Nephron progenitor cell (in vitro differentiated cells): ENCODE measurements at regions not wholly inside any gene's neighbourhood (a gene's known extent, or its start where the extent isn't known, plus 50 kb on each side); places are given as distances from the start of the nearest gene placed in this dataset.

Experiments
- DNase-seq: peaks from one replicate; pipeline ENCODE4 v3.0.0; 2021
- H3K27ac Mint-ChIP-seq: 2 replicates; pipeline ENCODE4 v1.8.0; 2021; ENCODE audit warnings: mild to moderate bottlenecking, moderate library complexity, mixed read lengths
- H3K27me3 Mint-ChIP-seq: 2 replicates; pipeline ENCODE4 v1.8.0; 2021; ENCODE audit warnings: mild to moderate bottlenecking, low read depth, mixed read lengths; ENCODE audit not compliant: poor library complexity
- H3K36me3 Mint-ChIP-seq: 2 replicates; pipeline ENCODE4 v1.8.0; 2021; ENCODE audit warnings: low read depth, mixed read lengths
- H3K4me1 Mint-ChIP-seq: 2 replicates; pipeline ENCODE4 v1.8.0; 2021; ENCODE audit warnings: mixed read lengths
- H3K4me3 Mint-ChIP-seq: 2 replicates; pipeline ENCODE4 v1.8.0; 2021; ENCODE audit warnings: mild to moderate bottlenecking, moderate library complexity, mixed read lengths
- H3K9me3 Mint-ChIP-seq: 2 replicates; pipeline ENCODE4 v1.8.0; 2021; ENCODE audit warnings: mild to moderate bottlenecking, moderate library complexity, mixed read lengths
- CTCF ChIP-seq: fragments of 200-600 bp; sonication (generic); IDR thresholded peaks from 2 replicates; pipeline ENCODE4 v1.5.0; 2021; ENCODE audit warnings: antibody characterized with exemption

GRCh38 chr2:136384531-136385303 is 266.8 kb upstream of the CXCR4 start:
- peak; percentile 71 for TF ChIP-seq CTCF
- DNase-seq = peak; percentile 37
- H3K9me3 Mint-ChIP-seq = no peaks in the 10 kb centered on the region
- H3K4me1 Mint-ChIP-seq = peaks cover 44% of the 10 kb centered on the region
- H3K4me3 Mint-ChIP-seq = no peak overlapping the region
- no peaks in the 10 kb centered on the region for H3K36me3 Mint-ChIP-seq
- H3K27ac Mint-ChIP-seq = no peak overlapping the region
- H3K27me3 Mint-ChIP-seq = peaks cover 3% of the 10 kb centered on the region

GRCh38 chr2:136383167-136383566 is 265.2 kb upstream of the CXCR4 start:
- peaks cover 3% of the 10 kb centered on the region for H3K27me3 Mint-ChIP-seq
- H3K4me1 Mint-ChIP-seq = peaks cover 50% of the 10 kb centered on the region
- no peaks in the 10 kb centered on the region for H3K9me3 Mint-ChIP-seq
- H3K36me3 Mint-ChIP-seq = no peaks in the 10 kb centered on the region
- no peak overlapping the region for H3K27ac Mint-ChIP-seq
- no peak for TF ChIP-seq CTCF
- no peak for DNase-seq
- H3K4me3 Mint-ChIP-seq = no peak overlapping the region

DNA sequence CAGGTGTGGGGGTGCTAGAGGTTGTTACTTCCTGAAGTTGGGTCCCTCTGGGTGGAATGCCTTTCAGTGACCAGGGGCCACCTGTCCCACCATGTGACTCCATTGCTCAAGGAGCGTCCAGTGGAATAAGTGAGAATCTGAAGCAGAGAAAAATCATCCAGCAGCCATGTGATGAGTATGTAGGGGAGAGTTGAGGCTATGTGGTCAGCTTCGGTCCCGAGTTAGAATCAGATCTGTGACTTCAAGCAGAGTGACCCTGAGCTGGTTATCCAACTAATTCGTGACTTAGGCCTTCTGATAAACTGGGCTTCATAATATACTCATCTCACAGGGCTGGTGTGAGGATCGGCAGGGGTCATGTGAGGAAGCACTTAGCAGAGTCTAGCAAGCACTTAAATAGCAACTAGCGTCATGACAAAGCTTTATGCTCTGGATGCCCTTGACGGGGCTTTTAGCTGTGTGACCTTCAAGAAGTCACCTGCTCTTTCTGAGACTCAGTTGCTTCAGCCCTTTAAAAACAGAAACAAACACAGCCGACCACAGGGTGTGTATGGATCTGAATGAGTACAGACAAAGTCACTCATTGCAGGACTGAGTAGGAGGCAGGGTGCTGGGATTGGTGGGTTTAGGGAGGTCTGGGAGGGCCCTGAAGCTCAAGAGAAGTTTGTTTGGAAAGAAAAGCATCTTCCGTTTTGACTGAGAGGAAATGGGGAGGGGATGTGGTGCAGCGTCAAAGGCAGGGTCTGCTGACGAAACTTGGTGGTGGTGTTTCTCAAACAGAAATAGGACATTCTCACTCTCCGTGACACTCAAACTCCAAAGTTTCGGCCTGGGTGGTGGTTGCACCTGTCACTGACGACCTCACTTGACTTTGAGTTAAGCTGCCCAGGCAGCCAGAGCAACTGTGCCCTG is 264.0 kb upstream of the CXCR4 start:
- H3K27ac Mint-ChIP-seq = no peak overlapping the region
- DNase-seq = no peak
- peaks cover 3% of the 10 kb centered on the region for H3K27me3 Mint-ChIP-seq
- no peak overlapping the region for H3K4me3 Mint-ChIP-seq
- TF ChIP-seq CTCF = no peak
- H3K4me1 Mint-ChIP-seq = peaks cover 62% of the 10 kb centered on the region
- H3K36me3 Mint-ChIP-seq = no peaks in the 10 kb centered on the region
- H3K9me3 Mint-ChIP-seq = no peaks in the 10 kb centered on the region

DNA sequence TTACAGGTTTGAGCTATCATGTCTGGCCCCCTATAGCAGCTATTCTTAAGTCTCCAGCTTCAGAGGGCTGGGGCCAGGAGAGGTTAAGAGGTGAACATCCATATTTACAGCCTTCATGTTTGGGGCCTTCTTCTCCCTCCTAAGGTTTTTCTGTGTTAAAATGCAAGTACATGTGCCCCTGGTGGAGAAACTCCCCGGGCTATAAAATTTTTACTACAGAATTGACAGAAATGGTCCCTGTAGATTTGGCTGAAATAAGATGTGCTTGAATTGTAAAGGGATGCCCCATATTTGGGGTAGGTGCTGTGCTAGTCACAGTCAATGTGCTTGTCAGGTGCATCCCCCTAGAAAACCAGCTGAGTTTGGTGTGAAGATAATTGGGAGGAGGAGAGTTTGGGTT is 263.3 kb upstream of the CXCR4 start:
- Mint-ChIP-seq H3K9me3 (no peaks in the 10 kb centered on the region), H3K27me3 (peaks cover 3% of the 10 kb centered on the region), H3K27ac (no peak overlapping the region), H3K4me3 (no peak overlapping the region), H3K4me1 (peaks cover 70% of the 10 kb centered on the region), H3K36me3 (no peaks in the 10 kb centered on the region)
- no peak for DNase-seq
- no peak for TF ChIP-seq CTCF

DNA sequence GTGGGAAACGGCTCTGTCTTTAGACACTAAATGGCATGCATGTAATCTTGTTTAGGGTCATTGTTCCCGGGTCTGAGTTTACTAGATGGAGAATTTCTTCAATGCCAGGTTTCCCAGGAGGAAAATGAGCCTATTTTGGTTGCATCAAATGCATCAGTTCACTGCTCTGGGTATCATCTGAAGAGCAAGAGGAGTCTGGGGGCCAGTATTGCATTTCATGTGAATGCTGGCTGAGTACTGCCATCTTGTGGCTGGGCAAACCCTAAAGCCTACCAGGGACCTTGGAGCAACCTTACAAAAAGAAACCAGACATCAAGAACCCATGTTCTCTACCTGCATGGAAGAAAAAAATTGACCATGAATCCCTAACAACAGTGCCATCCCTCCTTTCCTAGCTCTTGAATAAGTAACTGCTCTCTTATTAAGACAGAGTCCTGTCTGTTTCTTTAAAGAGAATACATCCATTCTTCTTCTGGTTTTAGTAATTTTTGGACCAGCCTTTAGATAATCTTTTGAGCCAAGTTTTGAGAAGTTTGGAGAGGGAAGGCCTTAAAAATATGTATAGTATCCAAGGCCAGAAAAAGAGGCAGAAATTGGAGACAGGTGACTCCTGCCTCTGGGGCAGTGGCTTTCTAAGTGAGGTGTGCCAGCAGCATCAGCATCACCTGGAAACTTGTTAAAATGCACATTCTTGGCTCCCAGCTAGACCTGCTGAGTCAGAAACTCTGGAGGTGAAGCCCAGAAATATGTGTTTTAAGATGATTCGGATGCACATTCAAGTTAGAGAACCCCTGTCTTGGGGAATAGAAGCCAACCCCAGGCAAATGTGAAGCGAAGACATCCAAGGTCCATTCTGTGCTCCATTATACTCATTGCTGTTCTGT is 261.0 kb upstream of the CXCR4 start:
- Mint-ChIP-seq H3K27ac (no peak overlapping the region), H3K9me3 (no peaks in the 10 kb centered on the region), H3K4me3 (no peak overlapping the region), H3K4me1 (peaks cover 63% of the 10 kb centered on the region), H3K36me3 (no peaks in the 10 kb centered on the region), H3K27me3 (peaks cover 3% of the 10 kb centered on the region)
- peak; percentile 69 for DNase-seq
- peak; percentile 77 for TF ChIP-seq CTCF
